IMR-90 (cell line): ENCODE measurements at regions not wholly inside any gene's neighbourhood (a gene's known extent, or its start where the extent isn't known, plus 50 kb on each side); places are given as distances from the start of the nearest gene placed in this dataset.

Source experiments
- ATAC-seq: fragments of 200-7000 bp; cut with Tn5 transposase; 2 replicates; pipeline ENCODE4 v1.9.1; 2020; ENCODE audit warnings: low read depth, mild to moderate bottlenecking, moderate library complexity
- BruUV-seq: library from RNA; stranded (reverse); fragments of 400-500 nt; replicated peaks from 2 replicates; lab custom pipeline; 2021; lab: Mats Ljungman, UMichigan
- CTCF ChIA-PET: fragments of 300-600 bp; formaldehyde crosslinking; extraction: SDS; loops from one replicate; lab custom pipeline; 2021; ENCODE audit warnings: antibody characterized with exemption; lab: Yijun Ruan, JAX
- POLR2A ChIA-PET: fragments of 300-600 bp; sonication (Branson Sonifier 250); formaldehyde crosslinking; loops from one replicate; lab custom pipeline; 2022; ENCODE audit warnings: antibody characterized with exemption; ENCODE audit not compliant: unreplicated experiment; lab: Charles Lee
- DNase-seq: peaks from one replicate; pipeline ENCODE4 v3.0.0; 2013
- H2AFZ ChIP-seq: replicated peaks from 2 replicates; pipeline ENCODE3; 2013; ENCODE audit warnings: low read length, mild to moderate bottlenecking; ENCODE audit not compliant: poor library complexity
- H2AK5ac ChIP-seq: 2 replicates; pipeline ENCODE4 v1.6.1; 2013; ENCODE audit warnings: low read depth, low read length, inconsistent platforms
- H2AK9ac ChIP-seq: replicated peaks from 2 replicates; pipeline ENCODE3; 2013; ENCODE audit warnings: mild to moderate bottlenecking, low read depth, low read length, moderate library complexity; ENCODE audit not compliant: poor library complexity
- H2BK120ac ChIP-seq: 2 replicates; pipeline ENCODE4 v1.6.1; 2013; ENCODE audit warnings: low read depth, low read length, inconsistent platforms
- H2BK15ac ChIP-seq: 3 replicates; pipeline ENCODE4 v1.6.1; 2013; ENCODE audit warnings: low read depth, low read length, inconsistent platforms
- H2BK20ac ChIP-seq: 2 replicates; pipeline ENCODE4 v1.6.1; 2013; ENCODE audit warnings: low read depth, mild to moderate bottlenecking, inconsistent platforms, low read length, moderate library complexity
- H2BK5ac ChIP-seq: 2 replicates; pipeline ENCODE4 v1.6.1; 2013; ENCODE audit warnings: mild to moderate bottlenecking, low read depth, low read length, inconsistent platforms; ENCODE audit not compliant: poor library complexity, severe bottlenecking
- H3K14ac ChIP-seq: replicated peaks from 2 replicates; pipeline ENCODE4 v1.6.1; 2013; ENCODE audit warnings: low read depth, low read length, inconsistent platforms
- H3K18ac ChIP-seq: 2 replicates; pipeline ENCODE4 v1.6.1; 2013; ENCODE audit warnings: low read depth, low read length, control low read depth
- H3K23ac ChIP-seq: 2 replicates; pipeline ENCODE4 v1.6.1; 2013; ENCODE audit warnings: low read depth, low read length, inconsistent platforms
- H3K27ac ChIP-seq: 2 replicates; pipeline ENCODE4 v1.5.1; 2013; ENCODE audit warnings: mild to moderate bottlenecking, control low read depth, low read length; ENCODE audit not compliant: insufficient read depth
- H3K27me3 ChIP-seq: 2 replicates; pipeline ENCODE4 v1.6.1; 2013; ENCODE audit warnings: low read length; ENCODE audit not compliant: control insufficient read depth, insufficient read depth
- H3K36me3 ChIP-seq: 2 replicates; pipeline ENCODE4 v1.6.1; 2013; ENCODE audit warnings: low read length, mixed read lengths; ENCODE audit not compliant: control insufficient read depth, insufficient read depth
- H3K4ac ChIP-seq: 2 replicates; pipeline ENCODE4 v1.6.1; 2013; ENCODE audit warnings: low read depth, low read length, inconsistent platforms
- H3K4me1 ChIP-seq: 2 replicates; pipeline ENCODE4 v1.6.1; 2013; ENCODE audit warnings: low read length, mixed read lengths; ENCODE audit not compliant: control insufficient read depth, insufficient read depth
- H3K4me2 ChIP-seq: 2 replicates; pipeline ENCODE4 v1.6.1; 2013; ENCODE audit warnings: low read depth, mild to moderate bottlenecking, control low read depth, low read length, moderate library complexity
- H3K4me3 ChIP-seq: 2 replicates; pipeline ENCODE4 v1.5.1; 2013; ENCODE audit warnings: low read depth, mild to moderate bottlenecking, control low read depth, low read length, moderate library complexity; ENCODE audit not compliant: insufficient read depth
- H3K56ac ChIP-seq: 2 replicates; pipeline ENCODE4 v1.6.1; 2013; ENCODE audit warnings: low read length, inconsistent platforms; ENCODE audit not compliant: insufficient read depth; ENCODE audit errors: extremely low read depth
- H3K79me1 ChIP-seq, 2 experiments: 2 replicates each; pipeline ENCODE4 v1.6.1; 2013; ENCODE audit warnings: low read length in 2 of 2, inconsistent platforms in 1 of 2, low read depth in 1 of 2
- H3K9ac ChIP-seq: 2 replicates; pipeline ENCODE4 v1.6.1; 2013; ENCODE audit warnings: low read depth, low read length, control low read depth
- H3K9me1 ChIP-seq: 2 replicates; pipeline ENCODE4 v1.6.1; 2013; ENCODE audit warnings: low read length, inconsistent platforms; ENCODE audit not compliant: insufficient read depth
- H3K9me3 ChIP-seq: 2 replicates; pipeline ENCODE4 v1.6.1; 2013; ENCODE audit warnings: low read length; ENCODE audit not compliant: control insufficient read depth, insufficient read depth
- H4K20me1 ChIP-seq: 2 replicates; pipeline ENCODE4 v1.6.1; 2013; ENCODE audit warnings: low read length, inconsistent platforms; ENCODE audit not compliant: insufficient read depth
- H4K5ac ChIP-seq: 2 replicates; pipeline ENCODE4 v1.6.1; 2013; ENCODE audit warnings: mild to moderate bottlenecking, low read depth, low read length, control low read depth
- H4K8ac ChIP-seq, 2 experiments: 2 replicates each; pipeline ENCODE4 v1.6.1; 2013; ENCODE audit warnings: low read depth in 2 of 2, low read length in 2 of 2, control low read depth in 1 of 2, inconsistent platforms in 1 of 2
- H4K91ac ChIP-seq: 2 replicates; pipeline ENCODE4 v1.6.1; 2013; ENCODE audit warnings: low read depth, low read length, inconsistent platforms; ENCODE audit not compliant: insufficient read depth
- BHLHE40 ChIP-seq: fragments of 150-350 bp; IDR thresholded peaks from 2 replicates; pipeline ENCODE4 v1.6.1; 2016; ENCODE audit warnings: mild to moderate bottlenecking, low read depth, low read length
- ELK1 ChIP-seq: fragments of 150-350 bp; IDR thresholded peaks from 2 replicates; pipeline ENCODE4 v1.6.1; 2016; ENCODE audit warnings: low read depth, mild to moderate bottlenecking, low read length, moderate library complexity, borderline replicate concordance
- RAD21 ChIP-seq: IDR thresholded peaks from 2 replicates; pipeline ENCODE4 v1.6.1; 2012; ENCODE audit warnings: low read length, improper control_type of control experiment
- WGBS, 2 experiments: methylation state at CpG; one replicate each; pipeline versions ENCODE4 v1.1.5 to v1.1.7; 2013; ENCODE audit warnings: missing lambda C conversion rate in 2 of 2; ENCODE audit not compliant: insufficient read length in 1 of 2; ENCODE audit errors: extremely low coverage in 2 of 2; 5-methylcytosine and 5-hydroxymethylcytosine counted together
- dilution Hi-C: fragments of 300-500 bp; cut with HindIII; formaldehyde crosslinking; loops from one replicate; pipeline ENCODE4 v1.14.3; 2018; ENCODE audit warnings: low sequenced_read_pairs; ENCODE audit not compliant: unreplicated experiment
- in situ Hi-C: fragments of 300-500 bp; cut with MboI; formaldehyde crosslinking; loops from 3 replicates; pipeline ENCODE4 v1.14.3; 2019; ENCODE audit warnings: low sequenced_read_pairs, inconsistent platforms, mixed read lengths
- intact Hi-C: fragments of 100-400 bp; cut with micrococcal nuclease; formaldehyde crosslinking; loops from 2 replicates; pipeline ENCODE4 v1.10.0; 2022

- no peaks in the 10 kb centered on the region for H3K36me3 ChIP-seq
- H3K23ac ChIP-seq: no peak overlapping the region
- dilution Hi-C loops (no loop called here), intact Hi-C loops (no loop called here), in situ Hi-C loops (no loop called here)
- no peak overlapping the region for H3K4me3 ChIP-seq
- no peaks in the 10 kb centered on the region for H3K4me1 ChIP-seq
- ATAC-seq (no peak), DNase-seq (no peak)
- no CpG with 5 or more reads among the region's 8 CpGs for WGBS, 2 experiments
- H3K4me2 ChIP-seq: no peak overlapping the region
- no peak overlapping the region for H3K56ac ChIP-seq
- no peak overlapping the region for H2AFZ ChIP-seq
- peaks cover 54% of the 10 kb centered on the region for H3K27me3 ChIP-seq
- no peak overlapping the region for H3K9ac ChIP-seq
- H4K20me1 ChIP-seq: no peaks in the 10 kb centered on the region
- no peaks in the 10 kb centered on the region for H3K9me1 ChIP-seq
- H4K91ac ChIP-seq: no peak overlapping the region
- no peak overlapping the region for H2AK9ac ChIP-seq
- no peaks in the 10 kb centered on the region for H3K79me1 ChIP-seq
- TF ChIP-seq ELK1: no peak
- no peak for TF ChIP-seq RAD21
- no peak for TF ChIP-seq BHLHE40
- no peak overlapping the region for H2BK15ac ChIP-seq
- H2BK20ac ChIP-seq: no peak overlapping the region
- no peaks in the 10 kb centered on the region; the same call in 1 of the 2 replicates for H3K9me3 ChIP-seq
- no peak overlapping the region for H2BK120ac ChIP-seq
- no peak overlapping the region for H3K14ac ChIP-seq
- ChIA-PET CTCF (no interaction called here), POLR2A (no interaction called here)
- no peak overlapping the region for H3K27ac ChIP-seq
- no peak overlapping the region for H4K5ac ChIP-seq
- H2BK5ac ChIP-seq: no peak overlapping the region
- no peak overlapping the region for H2AK5ac ChIP-seq
- H3K18ac ChIP-seq: no peak overlapping the region
- no peak overlapping the region for H3K4ac ChIP-seq
- no TSS peak for BruUV-seq
- no peak overlapping the region for H4K8ac ChIP-seq
Observed at GRCh38 chr11:71352226-71352625, 96.0 kb downstream of the DHCR7 start.
